Mesenchymal stem cell (in vitro differentiated cells and primary cell): ENCODE measurements at regions not wholly inside any gene's neighbourhood (a gene's known extent, or its start where the extent isn't known, plus 50 kb on each side); places are given as distances from the start of the nearest gene placed in this dataset.

ENCODE experiments used
- DNase-seq: peaks from one replicate; pipeline ENCODE4 v3.0.0-alpha.2; 2013
- H2AFZ ChIP-seq: one replicate; pipeline ENCODE4 v1.6.1; 2013; ENCODE audit warnings: low read depth, mild to moderate bottlenecking, control low read depth, inconsistent platforms, low read length, moderate library complexity
- H2AK5ac ChIP-seq: 2 replicates; pipeline ENCODE4 v1.6.1; 2013; ENCODE audit warnings: low read length, moderate library complexity, mild to moderate bottlenecking, inconsistent platforms; ENCODE audit not compliant: severe bottlenecking
- H2BK120ac ChIP-seq: one replicate; pipeline ENCODE4 v1.6.1; 2013; ENCODE audit warnings: low read depth, mild to moderate bottlenecking, inconsistent platforms, low read length, moderate library complexity
- H2BK12ac ChIP-seq, 2 experiments: one replicate each; pipeline ENCODE4 v1.6.1; 2013; ENCODE audit warnings: inconsistent platforms in 2 of 2, low read length in 2 of 2, mild to moderate bottlenecking in 2 of 2, moderate library complexity in 2 of 2, control low read depth in 1 of 2
- H2BK15ac ChIP-seq: one replicate; pipeline ENCODE4 v1.6.1; 2013; ENCODE audit warnings: mild to moderate bottlenecking, low read depth, inconsistent platforms; ENCODE audit not compliant: poor library complexity, severe bottlenecking
- H2BK5ac ChIP-seq: 2 replicates; pipeline ENCODE4 v1.6.1; 2013; ENCODE audit warnings: low read depth, mild to moderate bottlenecking, low read length, control low read depth, inconsistent platforms; ENCODE audit not compliant: poor library complexity, severe bottlenecking
- H3K14ac ChIP-seq, 2 experiments: one replicate each; pipeline ENCODE4 v1.6.1; 2013; ENCODE audit warnings: inconsistent platforms in 2 of 2, low read length in 2 of 2, control low read depth in 1 of 2, mild to moderate bottlenecking in 1 of 2, moderate library complexity in 1 of 2
- H3K18ac ChIP-seq, 2 experiments: one replicate each; pipeline ENCODE4 v1.6.1; 2013; ENCODE audit warnings: inconsistent platforms in 2 of 2, low read length in 2 of 2, control low read depth in 1 of 2, low read depth in 1 of 2, mild to moderate bottlenecking in 1 of 2
- H3K23ac ChIP-seq, 2 experiments: one replicate each; pipeline ENCODE4 v1.6.1; 2013; ENCODE audit warnings: inconsistent platforms in 2 of 2, low read length in 2 of 2, mild to moderate bottlenecking in 2 of 2, moderate library complexity in 2 of 2, control low read depth in 1 of 2
- H3K27ac ChIP-seq: 2 replicates; pipeline ENCODE4 v1.5.1; 2013; ENCODE audit warnings: mild to moderate bottlenecking, moderate library complexity, low read length, control low read depth, inconsistent platforms; ENCODE audit not compliant: poor library complexity, severe bottlenecking
- H3K27me3 ChIP-seq, 2 experiments: 2 replicates each; pipeline versions ENCODE4 v1.6.1 to v1.7.0; 2013; ENCODE audit warnings: low read length in 2 of 2, mild to moderate bottlenecking in 2 of 2, moderate library complexity in 2 of 2, control low read depth in 1 of 2, inconsistent platforms in 1 of 2; ENCODE audit not compliant: control insufficient read depth in 1 of 2, insufficient read depth in 1 of 2
- H3K36me3 ChIP-seq, 2 experiments: 2 replicates each; pipeline versions ENCODE4 v1.6.1 to v1.7.0; 2013; ENCODE audit warnings: low read length in 2 of 2, control low read depth in 1 of 2, inconsistent platforms in 1 of 2, low read depth in 1 of 2, mild to moderate bottlenecking in 1 of 2; ENCODE audit not compliant: insufficient read depth in 2 of 2, control insufficient read depth in 1 of 2
- H3K4ac ChIP-seq, 2 experiments: one replicate each; pipeline ENCODE4 v1.6.1; 2013; ENCODE audit warnings: inconsistent platforms in 2 of 2, low read length in 2 of 2, mild to moderate bottlenecking in 2 of 2, moderate library complexity in 2 of 2, control low read depth in 1 of 2, low read depth in 1 of 2
- H3K4me1 ChIP-seq: 2 replicates; pipeline ENCODE4 v1.6.1; 2013; ENCODE audit warnings: low read depth, low read length, control low read depth; ENCODE audit not compliant: control insufficient read depth, insufficient read depth
- H3K4me2 ChIP-seq: 2 replicates; pipeline ENCODE4 v1.6.1; 2013; ENCODE audit warnings: low read length, mild to moderate bottlenecking, inconsistent platforms; ENCODE audit not compliant: poor library complexity, severe bottlenecking
- H3K4me3 ChIP-seq, 2 experiments: 2 replicates each; pipeline versions ENCODE4 v1.5.1 to v1.7.0; 2013; ENCODE audit warnings: low read length in 2 of 2, mild to moderate bottlenecking in 2 of 2, control low read depth in 1 of 2, low read depth in 1 of 2; ENCODE audit not compliant: insufficient read depth in 1 of 2
- H3K79me1 ChIP-seq: replicated peaks from 2 replicates; pipeline ENCODE4 v1.6.1; 2013; ENCODE audit warnings: mild to moderate bottlenecking, control low read depth, low read length, inconsistent platforms; ENCODE audit not compliant: poor library complexity, severe bottlenecking
- H3K9ac ChIP-seq: 2 replicates; pipeline ENCODE4 v1.7.0; 2013; ENCODE audit warnings: mild to moderate bottlenecking, low read length, moderate library complexity
- H3K9me3 ChIP-seq: 2 replicates; pipeline ENCODE4 v1.7.0; 2013; ENCODE audit warnings: mild to moderate bottlenecking, low read length; ENCODE audit not compliant: control insufficient read depth
- H4K8ac ChIP-seq: one replicate; pipeline ENCODE4 v1.6.1; 2013; ENCODE audit warnings: inconsistent platforms, mild to moderate bottlenecking, low read length, moderate library complexity
- H4K91ac ChIP-seq: one replicate; pipeline ENCODE4 v1.6.1; 2013; ENCODE audit warnings: mild to moderate bottlenecking, low read length, inconsistent platforms
- WGBS: methylation state at CpG from one replicate; pipeline ENCODE4 v1.1.7; 2013; ENCODE audit warnings: mixed read lengths; 5-methylcytosine and 5-hydroxymethylcytosine counted together

GRCh38 chr5:4361753-4362152 lies 766.1 kb downstream of the IRX1 start:
- Histone ChIP-seq H3K27me3 (no peaks in the 10 kb centered on the region), H3K18ac (no peak overlapping the region), H2AFZ (no peak overlapping the region), H3K4me1 (no peaks in the 10 kb centered on the region), H3K9ac (no peak overlapping the region), H3K36me3 (no peaks in the 10 kb centered on the region), H2AK5ac (no peak overlapping the region), H3K27ac (no peak overlapping the region), H4K8ac (no peak overlapping the region), H3K4me3 (no peak overlapping the region), H4K91ac (no peak overlapping the region), H2BK120ac (no peak overlapping the region), H3K4me2 (no peak overlapping the region), H3K4ac (no peak overlapping the region), H3K14ac (no peak overlapping the region), H2BK5ac (no peak overlapping the region), H2BK15ac (no peak overlapping the region), H3K79me1 (no peaks in the 10 kb centered on the region), H3K23ac (no peak overlapping the region), H3K9me3 (no peaks in the 10 kb centered on the region), H2BK12ac (no peak overlapping the region)
- WGBS, result 80% methylated on average over 2 of the region's 3 CpGs
- DNase-seq, result no peak

GRCh38 chr5:4362411-4362810 lies 766.8 kb downstream of the IRX1 start:
- no peaks in the 10 kb centered on the region for H3K9me3 ChIP-seq
- no peak overlapping the region for H4K91ac ChIP-seq
- no peak overlapping the region for H2BK120ac ChIP-seq
- no peak overlapping the region for H3K27ac ChIP-seq
- no peak overlapping the region for H3K23ac ChIP-seq
- H3K4me1 ChIP-seq, result no peaks in the 10 kb centered on the region
- DNase-seq, result no peak
- no peak overlapping the region for H2BK12ac ChIP-seq
- no peak overlapping the region for H2AFZ ChIP-seq
- H2AK5ac ChIP-seq, result no peak overlapping the region
- 76% methylated on average over 2 of the region's 2 CpGs for WGBS
- no peak overlapping the region for H3K4me3 ChIP-seq
- H3K9ac ChIP-seq, result no peak overlapping the region
- H2BK5ac ChIP-seq, result no peak overlapping the region
- H2BK15ac ChIP-seq, result no peak overlapping the region
- no peaks in the 10 kb centered on the region for H3K27me3 ChIP-seq
- no peak overlapping the region for H3K18ac ChIP-seq
- H3K36me3 ChIP-seq, result no peaks in the 10 kb centered on the region
- H3K14ac ChIP-seq, result no peak overlapping the region
- no peak overlapping the region for H3K4ac ChIP-seq
- H4K8ac ChIP-seq, result no peak overlapping the region
- H3K79me1 ChIP-seq, result no peaks in the 10 kb centered on the region
- H3K4me2 ChIP-seq, result no peak overlapping the region

GRCh38 chr5:4363045-4363444 lies 767.4 kb downstream of the IRX1 start:
- no peaks in the 10 kb centered on the region for H3K79me1 ChIP-seq
- no peak overlapping the region for H2AK5ac ChIP-seq
- H4K8ac ChIP-seq, result no peak overlapping the region
- 90% methylated on average over 1 of the region's 2 CpGs for WGBS
- no peak overlapping the region for H2BK120ac ChIP-seq
- H2BK15ac ChIP-seq, result no peak overlapping the region
- H3K23ac ChIP-seq, result no peak overlapping the region
- no peak overlapping the region for H3K4me2 ChIP-seq
- no peak overlapping the region for H3K4me3 ChIP-seq
- H3K9ac ChIP-seq, result no peak overlapping the region
- no peak overlapping the region for H4K91ac ChIP-seq
- no peaks in the 10 kb centered on the region for H3K36me3 ChIP-seq
- no peak for DNase-seq
- no peak overlapping the region for H3K27ac ChIP-seq
- no peak overlapping the region for H3K4ac ChIP-seq
- no peak overlapping the region for H3K14ac ChIP-seq
- no peak overlapping the region for H2BK5ac ChIP-seq
- H3K18ac ChIP-seq, result no peak overlapping the region
- no peak overlapping the region for H2AFZ ChIP-seq
- H3K9me3 ChIP-seq, result no peaks in the 10 kb centered on the region
- no peaks in the 10 kb centered on the region for H3K27me3 ChIP-seq
- no peaks in the 10 kb centered on the region for H3K4me1 ChIP-seq
- no peak overlapping the region for H2BK12ac ChIP-seq

GRCh38 chr5:4366628-4367027 lies 771.0 kb downstream of the IRX1 start:
- H3K18ac ChIP-seq, result no peak overlapping the region
- H2BK12ac ChIP-seq, result no peak overlapping the region
- no peaks in the 10 kb centered on the region for H3K36me3 ChIP-seq
- no peak overlapping the region for H3K4ac ChIP-seq
- H3K4me2 ChIP-seq, result no peak overlapping the region
- H3K9ac ChIP-seq, result no peak overlapping the region
- no peaks in the 10 kb centered on the region for H3K4me1 ChIP-seq
- no peak for DNase-seq
- H3K4me3 ChIP-seq, result no peak overlapping the region
- WGBS, result 77% methylated on average over 5 of the region's 5 CpGs
- H4K8ac ChIP-seq, result no peak overlapping the region
- H2BK5ac ChIP-seq, result no peak overlapping the region
- H3K23ac ChIP-seq, result no peak overlapping the region
- no peaks in the 10 kb centered on the region for H3K27me3 ChIP-seq
- H3K79me1 ChIP-seq, result no peaks in the 10 kb centered on the region
- H4K91ac ChIP-seq, result no peak overlapping the region
- H2BK120ac ChIP-seq, result no peak overlapping the region
- no peak overlapping the region for H2AFZ ChIP-seq
- no peak overlapping the region for H3K27ac ChIP-seq
- H3K9me3 ChIP-seq, result no peaks in the 10 kb centered on the region
- H2BK15ac ChIP-seq, result no peak overlapping the region
- no peak overlapping the region for H3K14ac ChIP-seq
- no peak overlapping the region for H2AK5ac ChIP-seq
